ENCODE measurements at regions not wholly inside any gene's neighbourhood (a gene's known extent, or its start where the extent isn't known, plus 50 kb on each side); places are given as distances from the start of the nearest gene placed in this dataset.

DNA sequence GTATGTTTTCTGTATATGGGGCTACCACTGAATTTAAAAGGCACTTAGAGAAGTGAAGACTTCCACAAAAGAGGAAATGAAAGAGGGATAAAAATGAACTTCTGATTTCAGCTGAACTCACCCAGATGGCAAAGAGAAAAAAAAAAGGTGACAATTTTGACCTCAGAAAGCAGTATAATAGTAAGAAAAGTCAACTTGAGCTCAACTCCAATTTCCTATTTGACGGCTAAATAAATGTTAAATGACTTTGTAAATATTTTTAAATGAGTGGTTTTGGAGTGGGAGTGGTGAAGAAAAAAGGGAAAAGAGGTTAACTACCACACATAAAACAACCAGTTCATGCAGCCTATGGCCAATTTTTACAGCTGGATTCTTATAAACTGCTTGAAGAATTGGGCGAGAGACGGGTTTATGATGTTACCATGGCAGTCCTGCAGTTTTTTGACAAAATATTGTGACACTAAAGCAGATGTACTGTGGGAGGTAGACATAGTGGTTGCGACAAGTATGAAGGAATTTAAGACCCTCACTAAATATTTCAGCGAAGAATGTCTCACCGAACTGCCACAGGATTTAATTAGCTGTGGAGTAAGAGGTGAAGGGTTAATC lies 49.8 kb upstream of the ADTRP start:
- TF ChIP-seq, protein P1, sequence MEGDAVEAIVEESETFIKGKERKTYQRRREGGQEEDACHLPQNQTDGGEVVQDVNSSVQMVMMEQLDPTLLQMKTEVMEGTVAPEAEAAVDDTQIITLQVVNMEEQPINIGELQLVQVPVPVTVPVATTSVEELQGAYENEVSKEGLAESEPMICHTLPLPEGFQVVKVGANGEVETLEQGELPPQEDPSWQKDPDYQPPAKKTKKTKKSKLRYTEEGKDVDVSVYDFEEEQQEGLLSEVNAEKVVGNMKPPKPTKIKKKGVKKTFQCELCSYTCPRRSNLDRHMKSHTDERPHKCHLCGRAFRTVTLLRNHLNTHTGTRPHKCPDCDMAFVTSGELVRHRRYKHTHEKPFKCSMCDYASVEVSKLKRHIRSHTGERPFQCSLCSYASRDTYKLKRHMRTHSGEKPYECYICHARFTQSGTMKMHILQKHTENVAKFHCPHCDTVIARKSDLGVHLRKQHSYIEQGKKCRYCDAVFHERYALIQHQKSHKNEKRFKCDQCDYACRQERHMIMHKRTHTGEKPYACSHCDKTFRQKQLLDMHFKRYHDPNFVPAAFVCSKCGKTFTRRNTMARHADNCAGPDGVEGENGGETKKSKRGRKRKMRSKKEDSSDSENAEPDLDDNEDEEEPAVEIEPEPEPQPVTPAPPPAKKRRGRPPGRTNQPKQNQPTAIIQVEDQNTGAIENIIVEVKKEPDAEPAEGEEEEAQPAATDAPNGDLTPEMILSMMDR (conservative IDR thresholded peaks at IDR 0.05) = no peak
- TF ChIP-seq ZFX (IDR thresholded peaks at IDR 0.05) = no peak

Data from C4-2B (cell line).